MCF 10A (cell line): ENCODE measurements at regions not wholly inside any gene's neighbourhood (a gene's known extent, or its start where the extent isn't known, plus 50 kb on each side); places are given as distances from the start of the nearest gene placed in this dataset.

Source experiments
- BruUV-seq: library from RNA; stranded (reverse); fragments of 400-500 nt; replicated peaks from 2 replicates; lab custom pipeline; 2021; lab: Mats Ljungman, UMichigan
- CTCF ChIA-PET: fragments of 300-600 bp; sonication (Branson Sonifier 250); formaldehyde crosslinking; extraction: SDS; loops from one replicate; lab custom pipeline; 2021; ENCODE audit warnings: antibody characterized with exemption, inconsistent platforms; lab: Yijun Ruan, JAX
- POLR2A ChIA-PET: fragments of 300-600, 350-650 bp; sonication (Branson Sonifier 250); formaldehyde crosslinking; extraction: SDS; loops from one replicate; lab custom pipeline; 2020; ENCODE audit warnings: antibody characterized with exemption, inconsistent platforms; lab: Yijun Ruan, JAX
- DNase-seq: peaks from one replicate; pipeline ENCODE4 v3.0.0-alpha.2; 2018; ENCODE audit not compliant: unreplicated experiment
- H3K27ac Mint-ChIP-seq: one replicate; pipeline ENCODE4 v1.8.0; 2022; ENCODE audit warnings: mild to moderate bottlenecking, low read depth, mixed read lengths; ENCODE audit not compliant: unreplicated experiment
- H3K27me3 Mint-ChIP-seq: one replicate; pipeline ENCODE4 v1.8.0; 2022; ENCODE audit warnings: mixed read lengths; ENCODE audit not compliant: insufficient read depth, unreplicated experiment
- H3K36me3 Mint-ChIP-seq: one replicate; pipeline ENCODE4 v1.8.0; 2022; ENCODE audit warnings: mild to moderate bottlenecking, moderate library complexity, mixed read lengths; ENCODE audit not compliant: insufficient read depth, unreplicated experiment
- H3K4me1 Mint-ChIP-seq: one replicate; pipeline ENCODE4 v1.8.0; 2022; ENCODE audit warnings: mixed read lengths; ENCODE audit not compliant: insufficient read depth, unreplicated experiment
- H3K4me3 Mint-ChIP-seq: one replicate; pipeline ENCODE4 v1.8.0; 2022; ENCODE audit warnings: mild to moderate bottlenecking, moderate library complexity, mixed read lengths; ENCODE audit not compliant: unreplicated experiment
- H3K9me3 Mint-ChIP-seq: one replicate; pipeline ENCODE4 v1.8.0; 2022; ENCODE audit warnings: mixed read lengths; ENCODE audit not compliant: unreplicated experiment
- CTCF ChIP-seq: fragments of 200-600 bp; IDR thresholded peaks from one replicate; pipeline ENCODE4 v1.8.0; 2022; ENCODE audit warnings: antibody characterized with exemption, mild to moderate bottlenecking; ENCODE audit not compliant: unreplicated experiment
- intact Hi-C: fragments of 100-400 bp; cut with micrococcal nuclease; formaldehyde crosslinking; loops from 2 replicates; pipeline ENCODE4 v1.14.1; 2022

- CTCF ChIA-PET: interaction anchor here (1.0 kb wide), 1 partner anchor 121 kb away, joined by 3 read pairs; no protein-coding TSS in a partner anchor
- POLR2A ChIA-PET: no interaction called here
- Mint-ChIP-seq H3K27me3 (no peaks in the 10 kb centered on the region), H3K4me3 (no peak overlapping the region), H3K36me3 (no peaks in the 10 kb centered on the region), H3K9me3 (no peaks in the 10 kb centered on the region), H3K4me1 (no peaks in the 10 kb centered on the region), H3K27ac (no peak overlapping the region)
- TF ChIP-seq CTCF: no peak
- DNase-seq: no peak
- BruUV-seq: no TSS peak
- intact Hi-C loops: no loop called here
Observed at GRCh38 chr4:57550198-57550597, 440.0 kb upstream of the IGFBP7 start.

- CTCF ChIA-PET: no interaction called here
- H3K27me3 Mint-ChIP-seq: no peaks in the 10 kb centered on the region
- POLR2A ChIA-PET: no interaction called here
- intact Hi-C loops: no loop called here
- H3K36me3 Mint-ChIP-seq: no peaks in the 10 kb centered on the region
- DNase-seq: no peak
- BruUV-seq: no TSS peak
- H3K27ac Mint-ChIP-seq: no peak overlapping the region
- no peaks in the 10 kb centered on the region for H3K9me3 Mint-ChIP-seq
- TF ChIP-seq CTCF: no peak
- no peaks in the 10 kb centered on the region for H3K4me1 Mint-ChIP-seq
- no peak overlapping the region for H3K4me3 Mint-ChIP-seq
Observed at GRCh38 chr4:57548856-57549255, 438.7 kb upstream of the IGFBP7 start.

- H3K27ac Mint-ChIP-seq: no peak overlapping the region
- no peak overlapping the region for H3K4me3 Mint-ChIP-seq
- ChIA-PET CTCF (no interaction called here), POLR2A (interaction anchor here (0.6 kb wide), 1 partner anchor 238 kb away, joined by 4 read pairs; no protein-coding TSS in a partner anchor)
- H3K36me3 Mint-ChIP-seq: no peaks in the 10 kb centered on the region
- intact Hi-C loops: no loop called here
- no TSS peak for BruUV-seq
- H3K4me1 Mint-ChIP-seq: no peaks in the 10 kb centered on the region
- no peaks in the 10 kb centered on the region for H3K9me3 Mint-ChIP-seq
- no peak for TF ChIP-seq CTCF
- no peak for DNase-seq
- no peaks in the 10 kb centered on the region for H3K27me3 Mint-ChIP-seq
Observed at GRCh38 chr4:57544811-57545654, 434.8 kb upstream of the IGFBP7 start.

GRCh38 chr4:57504797-57505530 is 394.8 kb upstream of the IGFBP7 start:
- intact Hi-C loops: loop anchor here (5.0 kb wide), 1 partner anchor 343 kb away; no protein-coding TSS in a partner anchor
- Mint-ChIP-seq H3K9me3 (no peaks in the 10 kb centered on the region), H3K27me3 (no peaks in the 10 kb centered on the region), H3K4me3 (no peak overlapping the region), H3K36me3 (no peaks in the 10 kb centered on the region), H3K4me1 (peaks cover 2% of the 10 kb centered on the region), H3K27ac (no peak overlapping the region)
- no peak for DNase-seq
- no TSS peak for BruUV-seq
- ChIA-PET POLR2A (interaction anchor here (0.6 to 1.4 kb wide), 2 partner anchors 13 kb away, joined by 3 read pairs; no protein-coding TSS in a partner anchor), CTCF (no interaction called here)
- no peak for TF ChIP-seq CTCF
